ENCODE measurements at regions not wholly inside any gene's neighbourhood (a gene's known extent, or its start where the extent isn't known, plus 50 kb on each side); places are given as distances from the start of the nearest gene placed in this dataset.

- intact Hi-C loops (cut with DNase I) = no loop called here
- peak in 1 of 2 donors; percentile 26 for ATAC-seq
- WGBS = 81% methylated on average over 7 of the region's 7 CpGs
- DNase-seq = no peak
- H3K4me3 ChIP-seq (ENCODE audit: low read length) = no peak overlapping the region
- H3K27me3 ChIP-seq (ENCODE audit: control insufficient read depth, insufficient read depth) = no peaks in the 10 kb centered on the region
- H3K27ac ChIP-seq (ENCODE audit: low read length) = no peak overlapping the region
- H3K9me3 ChIP-seq (ENCODE audit: control insufficient read depth, low read length) = no peaks in the 10 kb centered on the region
- no peaks in the 10 kb centered on the region for H3K4me1 ChIP-seq (ENCODE audit: control insufficient read depth, insufficient read depth, low read length)
These were observed 50.3 kb upstream of the CXCL12 start for GRCh38 chr10:44435196-44435595.

DNA sequence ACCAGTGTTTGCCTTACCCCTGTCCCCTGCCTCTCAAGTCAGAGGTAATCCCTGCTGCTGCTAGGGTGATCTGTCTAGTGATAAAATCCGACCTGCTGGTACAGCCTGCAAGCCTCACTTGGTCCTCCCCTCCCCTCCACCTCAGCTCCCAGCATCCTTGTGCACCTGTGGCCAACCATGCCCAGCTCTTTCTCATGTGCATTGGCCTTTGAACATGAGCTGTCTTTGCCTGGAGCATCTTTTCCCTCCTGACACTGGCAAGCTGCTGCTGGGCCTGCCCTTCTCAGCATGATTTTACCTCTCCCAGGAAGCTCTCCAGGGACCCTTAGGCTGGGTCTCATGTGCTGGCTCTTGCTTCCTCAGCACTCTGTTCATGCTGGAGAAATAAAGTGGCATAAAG, 51.3 kb upstream of the CXCL12 start:
- Histone ChIP-seq H3K9me3 (ENCODE audit: control insufficient read depth, low read length) (no peaks in the 10 kb centered on the region), H3K4me1 (ENCODE audit: control insufficient read depth, insufficient read depth, low read length) (no peaks in the 10 kb centered on the region), H3K27ac (ENCODE audit: low read length) (no peak overlapping the region), H3K27me3 (ENCODE audit: control insufficient read depth, insufficient read depth) (no peaks in the 10 kb centered on the region), H3K4me3 (ENCODE audit: low read length) (no peak overlapping the region)
- ATAC-seq (no peak), DNase-seq (no peak)
- WGBS = 47% methylated on average over 1 of the region's 1 CpG
- intact Hi-C loops (cut with DNase I) = no loop called here

DNA sequence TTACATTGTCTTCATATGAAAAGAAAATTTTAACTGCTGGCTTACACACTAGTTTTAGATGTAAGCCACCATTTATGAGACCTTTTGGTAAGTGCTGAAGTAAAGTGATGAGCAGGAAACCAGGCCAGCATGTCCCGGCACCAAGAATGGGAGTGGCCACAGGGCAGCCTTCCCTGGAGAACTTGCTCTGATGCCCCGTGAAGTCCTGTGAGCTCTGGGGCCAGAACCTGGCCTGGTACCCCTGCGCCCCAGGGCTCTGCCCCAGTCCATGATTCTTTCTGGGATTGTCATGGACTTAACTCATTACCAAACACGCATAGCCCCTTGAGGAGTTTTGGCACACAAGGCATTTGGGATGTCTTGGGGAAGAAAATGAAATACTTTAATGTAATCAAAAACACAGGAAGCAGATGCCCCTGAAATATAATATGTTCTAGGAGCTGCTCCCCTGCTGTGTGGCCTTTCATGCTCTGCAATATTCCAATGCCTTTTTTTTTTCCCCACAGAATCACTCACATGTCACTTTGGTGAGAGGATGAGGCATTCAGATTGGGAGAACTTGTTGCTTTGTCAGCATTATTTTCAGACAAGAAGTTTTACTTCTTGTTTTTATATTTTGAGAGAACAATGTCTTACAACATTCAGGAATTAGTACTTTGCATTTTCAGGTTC, 53.1 kb upstream of the CXCL12 start:
- Histone ChIP-seq H3K4me1 (ENCODE audit: control insufficient read depth, insufficient read depth, low read length) (no peaks in the 10 kb centered on the region), H3K9me3 (ENCODE audit: control insufficient read depth, low read length) (no peaks in the 10 kb centered on the region), H3K27me3 (ENCODE audit: control insufficient read depth, insufficient read depth) (no peaks in the 10 kb centered on the region), H3K4me3 (ENCODE audit: low read length) (no peak overlapping the region), H3K27ac (ENCODE audit: low read length) (no peak overlapping the region)
- 80% methylated on average over 4 of the region's 4 CpGs for WGBS
- ATAC-seq (no peak), DNase-seq (no peak)
- intact Hi-C loops (cut with DNase I) = no loop called here

- H3K27me3 ChIP-seq (ENCODE audit: control insufficient read depth, insufficient read depth) = no peaks in the 10 kb centered on the region
- no peak overlapping the region for H3K4me3 ChIP-seq (ENCODE audit: low read length)
- DNase-seq = no peak
- intact Hi-C loops (cut with DNase I) = no loop called here
- H3K9me3 ChIP-seq (ENCODE audit: control insufficient read depth, low read length) = no peaks in the 10 kb centered on the region
- no peaks in the 10 kb centered on the region for H3K4me1 ChIP-seq (ENCODE audit: control insufficient read depth, insufficient read depth, low read length)
- ATAC-seq = no peak
- H3K27ac ChIP-seq (ENCODE audit: low read length) = no peak overlapping the region
- WGBS = 87% methylated on average over 8 of the region's 8 CpGs
These were observed 54.5 kb upstream of the CXCL12 start for GRCh38 chr10:44439239-44439957.

- Histone ChIP-seq H3K27me3 (ENCODE audit: control insufficient read depth, insufficient read depth) (no peaks in the 10 kb centered on the region), H3K4me1 (ENCODE audit: control insufficient read depth, insufficient read depth, low read length) (no peaks in the 10 kb centered on the region), H3K27ac (ENCODE audit: low read length) (no peak overlapping the region), H3K4me3 (ENCODE audit: low read length) (no peak overlapping the region), H3K9me3 (ENCODE audit: control insufficient read depth, low read length) (no peaks in the 10 kb centered on the region)
- ATAC-seq (no peak), DNase-seq (no peak)
- WGBS = 77% methylated on average over 5 of the region's 5 CpGs
- intact Hi-C loops (cut with DNase I) = no loop called here
These were observed 55.0 kb upstream of the CXCL12 start for GRCh38 chr10:44439958-44440244.

GRCh38 chr10:44457259-44457658, 72.4 kb upstream of the CXCL12 start:
- Histone ChIP-seq H3K9me3 (ENCODE audit: control insufficient read depth, low read length) (no peaks in the 10 kb centered on the region), H3K4me3 (ENCODE audit: low read length) (no peak overlapping the region), H3K27ac (ENCODE audit: low read length) (no peak overlapping the region), H3K27me3 (ENCODE audit: control insufficient read depth, insufficient read depth) (no peaks in the 10 kb centered on the region), H3K4me1 (ENCODE audit: control insufficient read depth, insufficient read depth, low read length) (peaks cover 2% of the 10 kb centered on the region)
- intact Hi-C loops (cut with DNase I) = no loop called here
- DNase-seq (no peak), ATAC-seq (no peak)
- 87% methylated on average over 2 of the region's 2 CpGs for WGBS

DNA sequence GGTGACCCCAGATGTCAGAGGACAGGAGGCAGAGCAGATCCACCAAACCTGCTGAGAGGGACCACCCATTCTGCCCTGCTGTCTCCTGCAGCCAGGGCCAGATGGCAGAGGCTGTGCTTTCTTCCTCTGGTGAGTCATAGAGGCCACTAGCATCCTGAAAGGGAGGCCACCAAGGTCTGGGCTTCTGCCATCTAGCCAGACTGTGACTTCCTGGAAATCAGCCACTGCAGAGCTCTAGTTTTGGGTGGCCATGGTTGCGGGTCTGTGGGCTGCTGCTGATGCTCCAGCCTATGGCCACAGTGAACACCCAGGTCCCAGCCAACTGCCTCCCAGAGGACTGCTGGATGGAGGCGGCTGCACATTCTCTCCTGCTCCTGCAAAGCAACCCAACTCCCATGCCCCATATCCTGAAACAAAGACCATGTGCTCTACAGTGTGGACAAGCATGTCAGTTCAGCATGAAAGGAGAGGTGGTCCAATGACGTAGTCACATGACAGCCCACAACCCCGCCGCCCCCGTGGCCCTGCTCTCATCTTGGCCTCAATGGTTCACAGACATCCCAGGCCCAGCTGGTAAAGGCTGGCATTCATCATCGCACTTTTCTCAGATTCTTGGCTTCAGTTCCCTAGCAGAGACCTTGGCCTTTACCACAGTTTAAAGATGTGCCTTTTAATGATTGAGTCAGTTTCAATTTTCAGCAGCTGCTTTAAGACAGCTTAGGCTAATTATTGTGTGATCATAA, 73.9 kb upstream of the CXCL12 start:
- DNase-seq (no peak), ATAC-seq (peak in 1 of 2 donors; percentile 18)
- Histone ChIP-seq H3K4me1 (ENCODE audit: control insufficient read depth, insufficient read depth, low read length) (peaks cover 2% of the 10 kb centered on the region), H3K27me3 (ENCODE audit: control insufficient read depth, insufficient read depth) (no peaks in the 10 kb centered on the region), H3K9me3 (ENCODE audit: control insufficient read depth, low read length) (no peaks in the 10 kb centered on the region), H3K4me3 (ENCODE audit: low read length) (no peak overlapping the region), H3K27ac (ENCODE audit: low read length) (no peak overlapping the region)
- intact Hi-C loops (cut with DNase I) = no loop called here
- 78% methylated on average over 7 of the region's 7 CpGs for WGBS

GRCh38 chr10:44459671-44460070, 74.8 kb upstream of the CXCL12 start:
- WGBS = 36% methylated on average over 2 of the region's 2 CpGs
- peak in 1 of 2 donors; percentile 44 for ATAC-seq
- Histone ChIP-seq H3K9me3 (ENCODE audit: control insufficient read depth, low read length) (no peaks in the 10 kb centered on the region), H3K27ac (ENCODE audit: low read length) (no peak overlapping the region), H3K27me3 (ENCODE audit: control insufficient read depth, insufficient read depth) (no peaks in the 10 kb centered on the region), H3K4me3 (ENCODE audit: low read length) (no peak overlapping the region), H3K4me1 (ENCODE audit: control insufficient read depth, insufficient read depth, low read length) (peaks cover 2% of the 10 kb centered on the region)
- intact Hi-C loops (cut with DNase I) = no loop called here
- DNase-seq = no peak

DNA sequence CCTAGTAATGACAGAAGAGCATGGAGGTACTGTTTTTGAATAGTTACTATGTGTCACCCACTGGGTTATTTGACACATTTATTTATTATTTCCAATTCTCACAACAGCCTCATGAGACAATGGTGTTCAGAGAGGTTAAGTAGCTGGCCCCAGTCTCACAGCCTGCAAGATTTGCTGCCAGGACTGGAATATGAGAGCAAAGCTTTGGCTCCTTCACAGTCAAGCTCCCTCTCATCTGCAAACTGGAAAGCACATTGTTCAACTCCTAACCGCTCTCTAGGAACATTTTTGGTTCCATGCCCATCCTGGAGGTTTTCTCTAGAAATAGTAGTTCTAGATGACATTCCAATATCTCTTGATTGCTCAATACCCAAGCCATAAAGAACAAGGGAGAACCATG, 75.5 kb upstream of the CXCL12 start:
- no peaks in the 10 kb centered on the region for H3K27me3 ChIP-seq (ENCODE audit: control insufficient read depth, insufficient read depth)
- H3K9me3 ChIP-seq (ENCODE audit: control insufficient read depth, low read length) = no peaks in the 10 kb centered on the region
- H3K27ac ChIP-seq (ENCODE audit: low read length) = no peak overlapping the region
- H3K4me1 ChIP-seq (ENCODE audit: control insufficient read depth, insufficient read depth, low read length) = peaks cover 2% of the 10 kb centered on the region
- no peak for DNase-seq
- H3K4me3 ChIP-seq (ENCODE audit: low read length) = no peak overlapping the region
- no peak for ATAC-seq
- 76% methylated on average over 1 of the region's 1 CpG for WGBS
- intact Hi-C loops (cut with DNase I) = no loop called here

DNA sequence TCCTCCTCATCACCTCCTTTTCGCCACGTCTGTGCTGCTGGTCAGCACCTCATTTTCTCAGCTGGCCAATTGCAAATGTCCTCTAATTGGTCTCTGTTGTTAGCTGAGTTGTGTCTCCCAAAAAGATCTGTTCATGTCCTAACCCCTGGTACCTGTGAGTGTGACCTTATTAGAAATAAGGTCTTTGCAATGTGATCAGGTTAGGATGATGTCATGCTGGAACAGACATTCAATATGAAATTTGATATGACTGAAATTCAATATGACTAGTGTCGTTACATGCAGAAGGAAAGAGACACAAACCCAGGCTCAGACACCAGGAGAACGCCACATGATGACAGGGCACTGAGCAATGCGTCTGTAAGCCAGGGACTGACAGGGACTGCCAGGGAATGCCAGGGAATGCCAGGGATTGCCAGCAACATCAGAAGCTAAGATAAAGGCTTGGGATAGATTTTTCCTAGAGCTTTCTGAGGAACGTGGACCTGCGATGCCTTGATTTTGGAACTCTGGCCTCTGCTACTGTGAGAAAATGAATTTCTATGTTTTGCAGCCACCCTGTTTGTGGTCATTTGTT, 77.5 kb upstream of the CXCL12 start:
- Histone ChIP-seq H3K4me1 (ENCODE audit: control insufficient read depth, insufficient read depth, low read length) (peaks cover 2% of the 10 kb centered on the region), H3K27me3 (ENCODE audit: control insufficient read depth, insufficient read depth) (no peaks in the 10 kb centered on the region), H3K27ac (ENCODE audit: low read length) (no peak overlapping the region), H3K9me3 (ENCODE audit: control insufficient read depth, low read length) (no peaks in the 10 kb centered on the region), H3K4me3 (ENCODE audit: low read length) (no peak overlapping the region)
- no peak for DNase-seq
- no peak for ATAC-seq
- WGBS = 69% methylated on average over 7 of the region's 7 CpGs
- intact Hi-C loops (cut with DNase I) = no loop called here

DNA sequence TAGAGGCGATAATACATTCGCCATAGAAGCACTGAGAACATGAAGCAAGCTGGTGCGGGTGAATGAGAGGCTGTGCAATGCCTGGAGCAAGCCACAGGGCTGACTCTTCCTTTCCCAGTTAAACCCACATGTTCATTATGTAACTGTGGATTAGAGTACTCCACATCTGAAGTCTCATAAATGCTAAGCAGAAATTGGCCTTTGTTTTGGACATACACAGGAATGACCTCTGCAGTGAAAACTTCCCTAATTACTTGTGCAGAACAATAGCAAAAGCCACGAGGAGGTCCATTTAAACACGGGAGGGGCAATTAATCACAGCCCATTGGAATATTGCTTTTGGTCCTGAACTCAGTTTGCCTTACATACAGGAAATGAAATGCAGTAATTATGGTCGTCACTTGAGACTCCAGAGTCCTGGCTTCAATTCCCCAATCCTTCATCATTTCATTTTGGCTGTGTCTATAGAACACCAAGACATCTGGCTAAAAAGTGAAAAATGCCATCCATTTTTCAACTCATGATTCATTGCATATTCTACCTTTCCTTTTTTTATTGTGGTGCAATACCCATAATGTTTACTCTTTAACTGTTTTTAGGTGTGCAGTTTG, 78.7 kb upstream of the CXCL12 start:
- no peak overlapping the region for H3K27ac ChIP-seq (ENCODE audit: low read length)
- no peak for ATAC-seq
- WGBS = 52% methylated on average over 6 of the region's 6 CpGs
- peaks cover 2% of the 10 kb centered on the region for H3K4me1 ChIP-seq (ENCODE audit: control insufficient read depth, insufficient read depth, low read length)
- H3K4me3 ChIP-seq (ENCODE audit: low read length) = no peak overlapping the region
- no peaks in the 10 kb centered on the region for H3K9me3 ChIP-seq (ENCODE audit: control insufficient read depth, low read length)
- intact Hi-C loops (cut with DNase I) = no loop called here
- DNase-seq = no peak
- H3K27me3 ChIP-seq (ENCODE audit: control insufficient read depth, insufficient read depth) = no peaks in the 10 kb centered on the region

Data from right cardiac atrium (tissue), 5 donors.